Body of pancreas (tissue), 4 donors: ENCODE measurements at regions not wholly inside any gene's neighbourhood (a gene's known extent, or its start where the extent isn't known, plus 50 kb on each side); places are given as distances from the start of the nearest gene placed in this dataset.

Source experiments
- ATAC-seq: fragments of 150-250 bp; one replicate; pipeline ENCODE4 v1.9.1; 2016
- DNase-seq, 4 donors: peaks; one replicate each; pipeline ENCODE4 v3.0.0-alpha.2; 2019
- H3K27ac ChIP-seq, 4 donors: fragments of 200-600 bp; sonication (generic); 1 replicate in 3 of 4; 2 replicates in 1 of 4; pipeline versions ENCODE4 v1.5.1 to v1.6.1; 2016 to 2019; ENCODE audit warnings: mild to moderate bottlenecking in 1 of 4, mixed read lengths in 1 of 4, moderate library complexity in 1 of 4
- H3K27me3 ChIP-seq, 2 donors: fragments of 200-600 bp; sonication (generic); one replicate each; pipeline ENCODE4 v1.6.0; 2016; ENCODE audit warnings: mild to moderate bottlenecking in 1 of 2
- H3K36me3 ChIP-seq, 2 donors: fragments of 200-600 bp; sonication (generic); replicated peaks in 1 of 2; 2 replicates each; pipeline ENCODE4 v1.5.1; 2016; ENCODE audit warnings: low read depth in 2 of 2; ENCODE audit not compliant: insufficient read depth in 1 of 2
- H3K4me1 ChIP-seq: fragments of 200-600 bp; sonication (generic); one replicate; pipeline ENCODE4 v1.6.0; 2016
- H3K4me3 ChIP-seq, 2 donors: fragments of 200-600 bp; sonication (generic); 1 replicate in 1 of 2; 2 replicates in 1 of 2; pipeline ENCODE4 v1.5.1; 2016 to 2019
- H3K9me3 ChIP-seq, 3 donors: fragments of 200-600 bp; sonication (generic); 1 replicate in 2 of 3; 2 replicates in 1 of 3; pipeline ENCODE4 v1.5.1; 2016
- POLR2A ChIP-seq, 3 donors: fragments of 450-650 bp; IDR thresholded peaks; one replicate each; pipeline ENCODE4 v1.6.1; 2016; ENCODE audit warnings: antibody characterized with exemption in 3 of 3, mild to moderate bottlenecking in 2 of 3
- WGBS, 2 donors: methylation state at CpG; one replicate each; pipeline ENCODE4 v1.1.5; 2017; 5-methylcytosine and 5-hydroxymethylcytosine counted together
- intact Hi-C: fragments of 100-400 bp; cut with DNase I; formaldehyde crosslinking; loops from one replicate; pipeline ENCODE4 v1.15.1; 2023
- TF ChIP-seq, protein P1 (sequence below), 7 experiments: fragments of 450-650 bp in 4 of 7; fragments of 200-600 bp in 3 of 7; sonication (generic) in 3 of 7; IDR thresholded peaks; one replicate each; pipeline ENCODE4 v1.5.1; 2016 to 2019; ENCODE audit warnings: antibody characterized with exemption in 7 of 7

DNA sequence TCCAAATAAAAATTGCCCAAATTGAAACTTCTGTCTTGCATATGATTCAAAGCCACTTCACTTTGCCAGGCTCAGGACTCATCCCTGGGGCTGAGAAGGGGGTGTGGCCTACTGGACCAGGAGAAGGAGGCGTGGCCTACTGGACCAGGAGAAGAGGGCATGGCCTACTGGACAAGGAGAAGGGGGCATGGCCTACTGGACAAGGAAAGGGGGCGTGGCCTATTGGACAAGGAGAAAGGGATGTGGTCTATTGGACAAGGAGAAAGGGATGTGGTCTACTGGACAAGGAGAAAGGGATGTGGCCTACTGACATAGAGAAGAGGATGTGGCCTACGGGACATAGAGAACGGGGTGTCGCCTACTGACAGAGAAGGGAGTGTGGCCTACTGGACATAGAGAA lies 405.3 kb downstream of the RRAGC start:
- no peaks in the 10 kb centered on the region for H3K36me3 ChIP-seq
- H3K27me3 ChIP-seq = no peaks in the 10 kb centered on the region
- no peak overlapping the region for H3K27ac ChIP-seq
- ATAC-seq (no peak), DNase-seq (no peak)
- intact Hi-C loops = no loop called here
- H3K4me3 ChIP-seq = no peak overlapping the region
- H3K4me1 ChIP-seq = no peaks in the 10 kb centered on the region
- H3K9me3 ChIP-seq = no peaks in the 10 kb centered on the region
- 77 to 86% methylated on average over 5 of the region's 5 CpGs for WGBS, 2 donors
- TF ChIP-seq, protein P1, sequence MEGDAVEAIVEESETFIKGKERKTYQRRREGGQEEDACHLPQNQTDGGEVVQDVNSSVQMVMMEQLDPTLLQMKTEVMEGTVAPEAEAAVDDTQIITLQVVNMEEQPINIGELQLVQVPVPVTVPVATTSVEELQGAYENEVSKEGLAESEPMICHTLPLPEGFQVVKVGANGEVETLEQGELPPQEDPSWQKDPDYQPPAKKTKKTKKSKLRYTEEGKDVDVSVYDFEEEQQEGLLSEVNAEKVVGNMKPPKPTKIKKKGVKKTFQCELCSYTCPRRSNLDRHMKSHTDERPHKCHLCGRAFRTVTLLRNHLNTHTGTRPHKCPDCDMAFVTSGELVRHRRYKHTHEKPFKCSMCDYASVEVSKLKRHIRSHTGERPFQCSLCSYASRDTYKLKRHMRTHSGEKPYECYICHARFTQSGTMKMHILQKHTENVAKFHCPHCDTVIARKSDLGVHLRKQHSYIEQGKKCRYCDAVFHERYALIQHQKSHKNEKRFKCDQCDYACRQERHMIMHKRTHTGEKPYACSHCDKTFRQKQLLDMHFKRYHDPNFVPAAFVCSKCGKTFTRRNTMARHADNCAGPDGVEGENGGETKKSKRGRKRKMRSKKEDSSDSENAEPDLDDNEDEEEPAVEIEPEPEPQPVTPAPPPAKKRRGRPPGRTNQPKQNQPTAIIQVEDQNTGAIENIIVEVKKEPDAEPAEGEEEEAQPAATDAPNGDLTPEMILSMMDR (IDR thresholded peaks at IDR 0.05) = no peak
- TF ChIP-seq POLR2A (IDR thresholded peaks at IDR 0.05) = no peak

- H3K9me3 ChIP-seq = no peaks in the 10 kb centered on the region
- intact Hi-C loops = no loop called here
- no peaks in the 10 kb centered on the region for H3K4me1 ChIP-seq
- H3K4me3 ChIP-seq = no peak overlapping the region
- TF ChIP-seq, protein P1 (IDR thresholded peaks at IDR 0.05) = no peak
- TF ChIP-seq POLR2A (IDR thresholded peaks at IDR 0.05) = no peak
- no peaks in the 10 kb centered on the region for H3K27me3 ChIP-seq
- no peaks in the 10 kb centered on the region for H3K36me3 ChIP-seq
- DNase-seq (no peak), ATAC-seq (no peak)
- no peak overlapping the region for H3K27ac ChIP-seq
- 44 to 65% methylated on average over 4 of the region's 4 CpGs for WGBS, 2 donors
Observed at GRCh38 chr1:38452246-38452645, 405.7 kb upstream of the POU3F1 start.

- Histone ChIP-seq H3K36me3 (no peaks in the 10 kb centered on the region), H3K27ac (no peak overlapping the region), H3K27me3 (no peaks in the 10 kb centered on the region), H3K4me1 (no peaks in the 10 kb centered on the region), H3K4me3 (no peak overlapping the region), H3K9me3 (no peaks in the 10 kb centered on the region)
- intact Hi-C loops = no loop called here
- peak; percentile 35 for ATAC-seq
- peak in 1 of 4 donors; percentile 14 for DNase-seq
- TF ChIP-seq, protein P1 (IDR thresholded peaks at IDR 0.05) = no peak
- TF ChIP-seq POLR2A (IDR thresholded peaks at IDR 0.05) = no peak
- WGBS, 2 donors = 19 to 23% methylated on average over 3 of the region's 3 CpGs
Observed at GRCh38 chr1:38451541-38451993, 405.0 kb upstream of the POU3F1 start.

GRCh38 chr1:38448893-38449292 lies 402.3 kb upstream of the POU3F1 start:
- Histone ChIP-seq H3K4me1 (no peaks in the 10 kb centered on the region), H3K27me3 (no peaks in the 10 kb centered on the region), H3K36me3 (no peaks in the 10 kb centered on the region), H3K9me3 (no peaks in the 10 kb centered on the region), H3K27ac (no peak overlapping the region), H3K4me3 (no peak overlapping the region)
- ATAC-seq (no peak), DNase-seq (no peak)
- TF ChIP-seq POLR2A (IDR thresholded peaks at IDR 0.05) = no peak
- TF ChIP-seq, protein P1 (IDR thresholded peaks at IDR 0.05) = no peak
- WGBS, 2 donors = 54 to 60% methylated on average over 10 of the region's 10 CpGs
- intact Hi-C loops = no loop called here

DNA sequence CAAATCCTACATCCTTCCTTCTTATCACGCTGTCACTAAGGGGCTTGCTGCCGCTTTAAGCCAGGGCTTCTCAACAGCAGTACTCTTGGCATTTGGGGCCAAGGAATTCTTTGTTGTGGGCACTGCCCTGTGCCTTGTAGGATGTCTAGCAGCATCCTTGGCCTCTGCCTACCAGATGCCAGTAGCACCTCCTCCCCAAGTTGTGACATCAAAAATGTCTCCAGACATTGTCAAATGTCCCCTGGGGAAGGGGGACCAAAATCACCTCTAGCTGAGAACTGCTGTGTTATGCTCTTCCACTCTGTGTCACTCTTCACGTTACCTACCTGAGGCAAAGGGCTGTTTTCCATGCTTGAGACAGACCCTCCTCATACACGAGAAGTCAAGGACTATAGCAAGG lies 400.3 kb upstream of the POU3F1 start:
- intact Hi-C loops = no loop called here
- WGBS, 2 donors = 61 to 70% methylated on average over 4 of the region's 4 CpGs
- no peak for ATAC-seq

More for the DNA sequence above, 400.3 kb upstream of the POU3F1 start:
- TF ChIP-seq, protein P1 (IDR thresholded peaks at IDR 0.05) = no peak
- TF ChIP-seq POLR2A (IDR thresholded peaks at IDR 0.05) = no peak
- H3K4me1 ChIP-seq = no peaks in the 10 kb centered on the region
- no peak overlapping the region for H3K27ac ChIP-seq
- no peaks in the 10 kb centered on the region for H3K36me3 ChIP-seq
- no peak overlapping the region for H3K4me3 ChIP-seq
- DNase-seq = no peak
- no peaks in the 10 kb centered on the region for H3K27me3 ChIP-seq
- no peaks in the 10 kb centered on the region for H3K9me3 ChIP-seq
